HCT116 (cell line): ENCODE measurements at regions not wholly inside any gene's neighbourhood (a gene's known extent, or its start where the extent isn't known, plus 50 kb on each side); places are given as distances from the start of the nearest gene placed in this dataset.

Experiments used
- ATAC-seq: fragments of 200-7000 bp; cut with Tn5 transposase; 2 replicates; pipeline ENCODE4 v1.9.1; 2020; ENCODE audit warnings: mild to moderate bottlenecking, moderate library complexity
- BruUV-seq: library from RNA; stranded (reverse); fragments of 400-500 nt; replicated peaks from 2 replicates; lab custom pipeline; 2021; lab: Mats Ljungman, UMichigan
- CTCF ChIA-PET: fragments of 300-600 bp; sonication (Branson Sonifier 250); formaldehyde crosslinking; loops from one replicate; lab custom pipeline; 2021; ENCODE audit warnings: antibody characterized with exemption; lab: Charles Lee
- POLR2A ChIA-PET: fragments of 300-600, 350-600 bp; sonication (Branson Sonifier 250); formaldehyde crosslinking; loops from one replicate; lab custom pipeline; 2021; ENCODE audit warnings: antibody characterized with exemption; lab: Charles Lee
- RAD21 ChIA-PET, 2 experiments: fragments of 300-600 bp; sonication (Branson Sonifier 250); formaldehyde crosslinking; loops; one replicate each; lab custom pipeline; 2023; ENCODE audit warnings: low total read pairs in 2 of 2; ENCODE audit not compliant: uncharacterized antibody in 2 of 2, unreplicated experiment in 2 of 2, low non-redundant PET in 1 of 2; lab: Charles Lee
- DNase-seq: peaks from one replicate; pipeline ENCODE4 v3.0.0-alpha.2; 2010; ENCODE audit warnings: low read depth, low spot score
- H2AFZ ChIP-seq: fragments of 200-600 bp; shearing (Covaris generic), sonication (generic); 2 replicates; pipeline ENCODE4 v1.6.1; 2017; ENCODE audit warnings: low read depth, mixed run types, mixed read lengths, antibody characterized with exemption, low read length; ENCODE audit not compliant: poor library complexity, severe bottlenecking
- H3K27ac ChIP-seq: 2 replicates; pipeline ENCODE4 v1.5.1; 2012; ENCODE audit warnings: low read depth, low read length
- H3K27me3 ChIP-seq: fragments of 200-600 bp; sonication (generic); 2 replicates; pipeline ENCODE4 v1.6.1; 2016; ENCODE audit warnings: mixed run types, low read length, mixed read lengths; ENCODE audit not compliant: insufficient read depth
- H3K36me3 ChIP-seq, 2 experiments: fragments of 200-500 bp in 1 of 2; fragments of 200-600 bp in 1 of 2; sonication (Bioruptor generic) in 1 of 2; sonication (generic) in 1 of 2; 2 replicates each; pipeline versions ENCODE4 v1.5.1 to v1.6.1; 2014 to 2016; ENCODE audit warnings: low read length in 2 of 2, inconsistent platforms in 1 of 2, mixed read lengths in 1 of 2, mixed run types in 1 of 2; ENCODE audit not compliant: insufficient read depth in 2 of 2, control insufficient read depth in 1 of 2
- H3K4me1 ChIP-seq, 2 experiments: fragments of 200-600 bp in 1 of 2; sonication (generic) in 1 of 2; 2 replicates each; pipeline versions ENCODE4 v1.5.1 to v1.6.1; 2012 to 2017; ENCODE audit warnings: low read length in 2 of 2, inconsistent platforms in 1 of 2, mild to moderate bottlenecking in 1 of 2, mixed read lengths in 1 of 2, mixed run types in 1 of 2, moderate library complexity in 1 of 2; ENCODE audit not compliant: insufficient read depth in 2 of 2, control insufficient read depth in 1 of 2
- H3K4me2 ChIP-seq: fragments of 200-600 bp; sonication (generic); 2 replicates; pipeline ENCODE4 v1.6.1; 2017; ENCODE audit warnings: mixed run types, low read length, mixed read lengths
- H3K4me3 ChIP-seq, 2 experiments: fragments of 200-600 bp in 1 of 2; sonication (generic) in 1 of 2; replicated peaks in 1 of 2; 2 replicates each; pipeline ENCODE4 v1.5.1; 2011 to 2016; ENCODE audit warnings: low read length in 2 of 2, control low read depth in 1 of 2, low read depth in 1 of 2, mild to moderate bottlenecking in 1 of 2, mixed read lengths in 1 of 2, mixed run types in 1 of 2
- H3K79me2 ChIP-seq: fragments of 200-600 bp; sonication (generic); 2 replicates; pipeline ENCODE4 v1.6.1; 2017; ENCODE audit warnings: mild to moderate bottlenecking, mixed run types, low read length, moderate library complexity, mixed read lengths; ENCODE audit not compliant: insufficient read depth
- H3K9ac ChIP-seq: fragments of 200-600 bp; sonication (generic); 2 replicates; pipeline ENCODE4 v1.6.1; 2016; ENCODE audit warnings: low read length, mixed read lengths
- H3K9me2 ChIP-seq: fragments of 200-600 bp; sonication (generic), shearing (Covaris generic); 2 replicates; pipeline ENCODE4 v1.6.1; 2017; ENCODE audit warnings: mixed run types, mild to moderate bottlenecking, moderate library complexity; ENCODE audit not compliant: insufficient read depth
- H3K9me3 ChIP-seq, 2 experiments: fragments of 200-500 bp in 1 of 2; fragments of 200-600 bp in 1 of 2; sonication (Bioruptor generic) in 1 of 2; sonication (generic) in 1 of 2; 2 replicates each; pipeline ENCODE4 v1.6.1; 2014 to 2017; ENCODE audit warnings: low read length in 2 of 2, mixed read lengths in 2 of 2, inconsistent platforms in 1 of 2, low read depth in 1 of 2, mild to moderate bottlenecking in 1 of 2, mixed run types in 1 of 2, moderate library complexity in 1 of 2; ENCODE audit not compliant: control insufficient read depth in 1 of 2, insufficient read depth in 1 of 2
- H4K20me1 ChIP-seq: fragments of 200-600 bp; sonication (generic), shearing (Covaris generic); 2 replicates; pipeline ENCODE4 v1.6.1; 2017; ENCODE audit warnings: mixed run types, mild to moderate bottlenecking, moderate library complexity; ENCODE audit not compliant: insufficient read depth
- CBX3 ChIP-seq: IDR thresholded peaks from 2 replicates; pipeline ENCODE4 v1.6.1; 2012; ENCODE audit warnings: low read depth
- CEBPB ChIP-seq: IDR thresholded peaks from 2 replicates; pipeline ENCODE4 v1.6.1; 2012; ENCODE audit warnings: low read depth
- ELF1 ChIP-seq: IDR thresholded peaks from 2 replicates; pipeline ENCODE4 v1.6.1; 2012; ENCODE audit warnings: low read depth, borderline replicate concordance
- EZH2 ChIP-seq: fragments of 200-600 bp; sonication (generic); IDR thresholded peaks from 2 replicates; pipeline ENCODE4 v1.6.1; 2017; ENCODE audit warnings: antibody characterized with exemption, mixed run types
- EZH2phosphoT487 ChIP-seq: fragments of 200-600 bp; IDR thresholded peaks from 2 replicates; pipeline ENCODE4 v1.6.1; 2018; ENCODE audit warnings: antibody characterized with exemption, borderline replicate concordance
- FOSL1 ChIP-seq: IDR thresholded peaks from 2 replicates; pipeline ENCODE4 v1.6.1; 2012; ENCODE audit warnings: low read depth
- JUND ChIP-seq: IDR thresholded peaks from 2 replicates; pipeline ENCODE4 v1.6.1; 2012
- POLR2AphosphoS5 ChIP-seq: IDR thresholded peaks from 2 replicates; pipeline ENCODE4 v1.6.1; 2011; ENCODE audit warnings: mild to moderate bottlenecking, low read depth, low read length, moderate library complexity
- SIN3A ChIP-seq: IDR thresholded peaks from 2 replicates; pipeline ENCODE4 v1.6.1; 2012; ENCODE audit warnings: low read depth
- SP1 ChIP-seq: IDR thresholded peaks from 2 replicates; pipeline ENCODE4 v1.6.1; 2012; ENCODE audit warnings: low read depth
- SRF ChIP-seq: IDR thresholded peaks from 2 replicates; pipeline ENCODE4 v1.6.1; 2012; ENCODE audit warnings: low read depth
- YY1 ChIP-seq: IDR thresholded peaks from 2 replicates; pipeline ENCODE4 v1.6.1; 2011; ENCODE audit warnings: low read length, low read depth, moderate library complexity, mild to moderate bottlenecking; ENCODE audit not compliant: insufficient replicate concordance; ENCODE audit errors: extremely low read depth
- ZNF274 ChIP-seq: fragments of 200-500 bp; sonication (Bioruptor generic); IDR thresholded peaks from 2 replicates; pipeline ENCODE4 v1.6.1; 2014; ENCODE audit warnings: mild to moderate bottlenecking, low read depth, low read length, inconsistent platforms
- intact Hi-C: fragments of 100-400 bp; cut with micrococcal nuclease; formaldehyde crosslinking; loops from 2 replicates; pipeline ENCODE4 v1.10.0; 2022
- TF ChIP-seq, protein P1 (sequence below): IDR thresholded peaks from 2 replicates; pipeline ENCODE4 v1.6.1; 2012; ENCODE audit warnings: low read depth
- TF ChIP-seq, protein P2 (sequence below), 3 experiments: fragments of 200-600 bp in 1 of 3; sonication (generic) in 1 of 3; IDR thresholded peaks in 2 of 3; conservative IDR thresholded peaks in 1 of 3; 2 replicates each; pipeline ENCODE4 v1.5.1; 2012 to 2017; ENCODE audit warnings: low read depth in 2 of 3, low read length in 2 of 3, antibody characterized with exemption in 1 of 3, borderline replicate concordance in 1 of 3, control low read depth in 1 of 3, mild to moderate bottlenecking in 1 of 3, mixed read lengths in 1 of 3, mixed run types in 1 of 3, moderate library complexity in 1 of 3; ENCODE audit not compliant: insufficient read depth in 1 of 3
- TF ChIP-seq, protein P3 (sequence below): IDR thresholded peaks from 2 replicates; pipeline ENCODE4 v1.6.1; 2011; ENCODE audit warnings: mild to moderate bottlenecking, low read length, moderate library complexity; ENCODE audit not compliant: insufficient replicate concordance; ENCODE audit errors: extremely low read depth
- TF ChIP-seq, protein P4 (sequence below): IDR thresholded peaks from 2 replicates; pipeline ENCODE4 v1.6.1; 2012
- TF ChIP-seq, protein P5 (sequence below): IDR thresholded peaks from 2 replicates; pipeline ENCODE4 v1.6.1; 2012

DNA sequence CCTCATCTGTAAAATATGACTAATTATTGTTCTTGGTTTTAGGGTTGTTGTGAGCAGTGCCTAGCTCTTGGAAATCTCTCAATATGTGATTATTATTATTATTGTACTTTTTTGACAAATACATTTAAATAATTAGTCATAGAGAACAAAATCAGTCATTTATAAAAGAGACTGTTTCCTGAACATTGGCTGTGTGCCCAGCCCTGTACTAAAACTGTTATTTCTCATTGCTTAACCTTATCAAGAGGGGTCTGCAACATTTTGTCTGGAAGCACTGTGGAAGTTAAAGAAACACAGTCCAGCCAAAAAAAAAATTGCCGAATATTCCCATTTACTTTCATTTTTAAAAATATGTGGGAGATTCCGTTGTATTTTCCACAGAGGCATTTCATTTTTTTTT is 989.2 kb upstream of the SLIT2 start:
- Histone ChIP-seq H3K27me3 (no peaks in the 10 kb centered on the region), H4K20me1 (no peaks in the 10 kb centered on the region), H3K79me2 (no peaks in the 10 kb centered on the region), H2AFZ (no peak overlapping the region), H3K4me1 (no peaks in the 10 kb centered on the region), H3K4me2 (no peak overlapping the region), H3K9me2 (no peaks in the 10 kb centered on the region), H3K27ac (no peak overlapping the region), H3K9me3 (no peaks in the 10 kb centered on the region), H3K4me3 (no peak overlapping the region), H3K36me3 (no peaks in the 10 kb centered on the region), H3K9ac (no peak overlapping the region)
- DNase-seq (no peak), ATAC-seq (no peak)
- no peak for TF ChIP-seq ZNF274
- no peak for TF ChIP-seq SRF
- no peak for TF ChIP-seq FOSL1
- TF ChIP-seq ELF1: no peak
- TF ChIP-seq, protein P1, sequence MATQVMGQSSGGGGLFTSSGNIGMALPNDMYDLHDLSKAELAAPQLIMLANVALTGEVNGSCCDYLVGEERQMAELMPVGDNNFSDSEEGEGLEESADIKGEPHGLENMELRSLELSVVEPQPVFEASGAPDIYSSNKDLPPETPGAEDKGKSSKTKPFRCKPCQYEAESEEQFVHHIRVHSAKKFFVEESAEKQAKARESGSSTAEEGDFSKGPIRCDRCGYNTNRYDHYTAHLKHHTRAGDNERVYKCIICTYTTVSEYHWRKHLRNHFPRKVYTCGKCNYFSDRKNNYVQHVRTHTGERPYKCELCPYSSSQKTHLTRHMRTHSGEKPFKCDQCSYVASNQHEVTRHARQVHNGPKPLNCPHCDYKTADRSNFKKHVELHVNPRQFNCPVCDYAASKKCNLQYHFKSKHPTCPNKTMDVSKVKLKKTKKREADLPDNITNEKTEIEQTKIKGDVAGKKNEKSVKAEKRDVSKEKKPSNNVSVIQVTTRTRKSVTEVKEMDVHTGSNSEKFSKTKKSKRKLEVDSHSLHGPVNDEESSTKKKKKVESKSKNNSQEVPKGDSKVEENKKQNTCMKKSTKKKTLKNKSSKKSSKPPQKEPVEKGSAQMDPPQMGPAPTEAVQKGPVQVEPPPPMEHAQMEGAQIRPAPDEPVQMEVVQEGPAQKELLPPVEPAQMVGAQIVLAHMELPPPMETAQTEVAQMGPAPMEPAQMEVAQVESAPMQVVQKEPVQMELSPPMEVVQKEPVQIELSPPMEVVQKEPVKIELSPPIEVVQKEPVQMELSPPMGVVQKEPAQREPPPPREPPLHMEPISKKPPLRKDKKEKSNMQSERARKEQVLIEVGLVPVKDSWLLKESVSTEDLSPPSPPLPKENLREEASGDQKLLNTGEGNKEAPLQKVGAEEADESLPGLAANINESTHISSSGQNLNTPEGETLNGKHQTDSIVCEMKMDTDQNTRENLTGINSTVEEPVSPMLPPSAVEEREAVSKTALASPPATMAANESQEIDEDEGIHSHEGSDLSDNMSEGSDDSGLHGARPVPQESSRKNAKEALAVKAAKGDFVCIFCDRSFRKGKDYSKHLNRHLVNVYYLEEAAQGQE: no peak
- TF ChIP-seq, protein P2, sequence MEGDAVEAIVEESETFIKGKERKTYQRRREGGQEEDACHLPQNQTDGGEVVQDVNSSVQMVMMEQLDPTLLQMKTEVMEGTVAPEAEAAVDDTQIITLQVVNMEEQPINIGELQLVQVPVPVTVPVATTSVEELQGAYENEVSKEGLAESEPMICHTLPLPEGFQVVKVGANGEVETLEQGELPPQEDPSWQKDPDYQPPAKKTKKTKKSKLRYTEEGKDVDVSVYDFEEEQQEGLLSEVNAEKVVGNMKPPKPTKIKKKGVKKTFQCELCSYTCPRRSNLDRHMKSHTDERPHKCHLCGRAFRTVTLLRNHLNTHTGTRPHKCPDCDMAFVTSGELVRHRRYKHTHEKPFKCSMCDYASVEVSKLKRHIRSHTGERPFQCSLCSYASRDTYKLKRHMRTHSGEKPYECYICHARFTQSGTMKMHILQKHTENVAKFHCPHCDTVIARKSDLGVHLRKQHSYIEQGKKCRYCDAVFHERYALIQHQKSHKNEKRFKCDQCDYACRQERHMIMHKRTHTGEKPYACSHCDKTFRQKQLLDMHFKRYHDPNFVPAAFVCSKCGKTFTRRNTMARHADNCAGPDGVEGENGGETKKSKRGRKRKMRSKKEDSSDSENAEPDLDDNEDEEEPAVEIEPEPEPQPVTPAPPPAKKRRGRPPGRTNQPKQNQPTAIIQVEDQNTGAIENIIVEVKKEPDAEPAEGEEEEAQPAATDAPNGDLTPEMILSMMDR (IDR thresholded peaks at IDR 0.05 in 2 of 3, conservative IDR thresholded peaks at IDR 0.05 in 1 of 3; ENCODE audit: borderline replicate concordance in 1 of 3, insufficient read depth in 1 of 3, low read depth in 2 of 3, low read length in 2 of 3): no peak
- TF ChIP-seq, protein P3, sequence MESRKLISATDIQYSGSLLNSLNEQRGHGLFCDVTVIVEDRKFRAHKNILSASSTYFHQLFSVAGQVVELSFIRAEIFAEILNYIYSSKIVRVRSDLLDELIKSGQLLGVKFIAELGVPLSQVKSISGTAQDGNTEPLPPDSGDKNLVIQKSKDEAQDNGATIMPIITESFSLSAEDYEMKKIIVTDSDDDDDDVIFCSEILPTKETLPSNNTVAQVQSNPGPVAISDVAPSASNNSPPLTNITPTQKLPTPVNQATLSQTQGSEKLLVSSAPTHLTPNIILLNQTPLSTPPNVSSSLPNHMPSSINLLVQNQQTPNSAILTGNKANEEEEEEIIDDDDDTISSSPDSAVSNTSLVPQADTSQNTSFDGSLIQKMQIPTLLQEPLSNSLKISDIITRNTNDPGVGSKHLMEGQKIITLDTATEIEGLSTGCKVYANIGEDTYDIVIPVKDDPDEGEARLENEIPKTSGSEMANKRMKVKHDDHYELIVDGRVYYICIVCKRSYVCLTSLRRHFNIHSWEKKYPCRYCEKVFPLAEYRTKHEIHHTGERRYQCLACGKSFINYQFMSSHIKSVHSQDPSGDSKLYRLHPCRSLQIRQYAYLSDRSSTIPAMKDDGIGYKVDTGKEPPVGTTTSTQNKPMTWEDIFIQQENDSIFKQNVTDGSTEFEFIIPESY: no peak
- TF ChIP-seq, protein P4, sequence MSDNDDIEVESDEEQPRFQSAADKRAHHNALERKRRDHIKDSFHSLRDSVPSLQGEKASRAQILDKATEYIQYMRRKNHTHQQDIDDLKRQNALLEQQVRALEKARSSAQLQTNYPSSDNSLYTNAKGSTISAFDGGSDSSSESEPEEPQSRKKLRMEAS: no peak
- no peak for TF ChIP-seq SIN3A
- no peak for TF ChIP-seq POLR2AphosphoS5
- TF ChIP-seq JUND: no peak
- TF ChIP-seq EZH2phosphoT487: no peak
- no peak for TF ChIP-seq EZH2
- TF ChIP-seq CEBPB: no peak
- TF ChIP-seq YY1: no peak
- no peak for TF ChIP-seq CBX3
- TF ChIP-seq, protein P5, sequence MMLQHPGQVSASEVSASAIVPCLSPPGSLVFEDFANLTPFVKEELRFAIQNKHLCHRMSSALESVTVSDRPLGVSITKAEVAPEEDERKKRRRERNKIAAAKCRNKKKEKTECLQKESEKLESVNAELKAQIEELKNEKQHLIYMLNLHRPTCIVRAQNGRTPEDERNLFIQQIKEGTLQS: no peak
- TF ChIP-seq SP1: no peak
- ChIA-PET RAD21 (no interaction called here), POLR2A (no interaction called here), CTCF (no interaction called here)
- BruUV-seq: no TSS peak
- intact Hi-C loops: no loop called here
